Head of caudate nucleus (tissue), 42 donors: ENCODE measurements at regions not wholly inside any gene's neighbourhood (a gene's known extent, or its start where the extent isn't known, plus 50 kb on each side); places are given as distances from the start of the nearest gene placed in this dataset.

Source experiments
- DNase-seq, 42 donors: peaks; one replicate each; pipeline versions ENCODE4 v3.0.0 to v3.0.0-alpha.2; 2020 to 2021; ENCODE audit warnings: mixed read lengths in 7 of 42
- intact Hi-C: fragments of 100-400 bp; cut with DNase I; formaldehyde crosslinking; loops from one replicate; pipeline ENCODE4 v1.15.0; 2022

DNA sequence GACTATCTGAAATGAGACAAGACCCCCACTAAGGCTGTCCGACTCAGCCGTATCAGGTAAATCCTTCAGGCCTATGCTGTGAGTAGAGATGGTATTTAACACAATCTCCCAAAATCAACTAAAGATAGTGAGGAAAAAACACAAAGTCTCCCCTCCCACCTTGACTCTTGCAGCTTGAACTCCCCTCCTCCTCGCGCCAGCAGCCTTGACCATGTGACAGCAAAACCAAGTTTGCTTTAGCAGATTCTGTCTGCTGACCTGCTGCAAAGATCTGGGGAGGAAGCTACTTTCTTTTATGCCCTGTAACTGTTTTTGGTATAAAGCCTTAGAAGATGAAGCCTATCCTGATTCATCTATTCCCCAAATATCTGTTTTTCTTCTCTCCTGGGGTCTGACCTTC is 509.5 kb downstream of the CDH26 start:
- intact Hi-C loops = no loop called here
- DNase-seq = peak in 1 of 42 donors; percentile 2

DNA sequence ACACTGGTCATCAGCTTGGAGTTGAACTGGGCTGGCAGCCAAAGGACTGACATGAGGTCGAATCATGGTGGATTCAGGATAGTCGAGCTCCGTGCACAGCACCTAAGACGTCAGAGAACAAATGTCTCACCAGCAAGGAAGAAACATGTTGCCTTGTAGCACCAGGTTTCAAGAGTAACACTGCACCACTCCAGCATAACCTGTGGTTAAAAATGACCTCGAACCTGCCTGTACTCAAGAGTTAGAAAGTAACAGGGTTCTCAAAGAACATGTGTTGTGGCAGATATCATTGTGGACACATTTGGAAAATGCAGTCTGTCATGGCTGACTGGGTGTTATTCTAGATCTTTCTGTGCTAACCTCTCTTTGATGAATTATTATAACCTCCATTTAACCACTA is 511.6 kb downstream of the CDH26 start:
- DNase-seq = no peak
- intact Hi-C loops = no loop called here

DNA sequence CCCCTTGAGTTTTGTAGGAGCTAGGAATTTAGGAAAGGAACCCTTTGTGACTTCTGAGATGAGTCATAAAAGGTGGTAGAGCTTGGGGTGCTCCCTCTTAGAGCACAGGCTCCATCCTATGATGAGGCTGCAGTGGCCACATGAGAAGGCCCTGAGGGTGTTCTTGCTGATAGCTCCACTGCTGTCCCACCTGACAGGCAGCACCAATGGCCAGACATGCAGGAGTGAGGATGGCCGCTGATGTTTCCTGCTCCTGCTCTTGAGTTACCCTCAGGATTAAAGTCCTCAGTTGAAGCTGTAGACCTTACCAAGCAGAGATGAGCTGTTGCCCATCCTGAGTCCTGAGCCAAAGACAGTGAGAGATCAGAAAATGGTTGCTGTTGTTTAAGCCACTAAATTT is 512.1 kb downstream of the CDH26 start:
- intact Hi-C loops = no loop called here

DNA sequence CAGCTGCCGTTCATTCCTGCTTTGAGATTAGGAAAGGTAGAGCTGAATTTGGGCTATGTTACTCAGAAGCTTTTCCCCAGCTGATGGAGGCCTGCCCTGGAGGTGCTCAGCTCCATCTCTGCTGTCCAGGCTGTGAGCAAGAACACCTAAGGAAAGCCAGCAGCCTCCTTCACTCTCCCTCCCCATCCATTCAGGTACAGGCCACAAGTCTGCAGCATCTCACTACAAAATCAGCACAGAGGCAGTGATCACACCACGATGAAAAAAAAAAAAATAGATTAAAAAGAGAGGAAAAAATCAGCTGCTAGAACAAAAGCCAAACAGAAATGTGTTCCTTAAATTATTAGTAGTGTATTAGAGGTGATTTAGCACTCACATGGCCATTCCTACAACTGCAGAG is 515.0 kb downstream of the CDH26 start:
- DNase-seq = peak in 1 of 42 donors; percentile 21
- intact Hi-C loops = no loop called here

More for the DNA sequence above, 512.1 kb downstream of the CDH26 start:
- peak in 1 of 42 donors; percentile 1 for DNase-seq

DNA sequence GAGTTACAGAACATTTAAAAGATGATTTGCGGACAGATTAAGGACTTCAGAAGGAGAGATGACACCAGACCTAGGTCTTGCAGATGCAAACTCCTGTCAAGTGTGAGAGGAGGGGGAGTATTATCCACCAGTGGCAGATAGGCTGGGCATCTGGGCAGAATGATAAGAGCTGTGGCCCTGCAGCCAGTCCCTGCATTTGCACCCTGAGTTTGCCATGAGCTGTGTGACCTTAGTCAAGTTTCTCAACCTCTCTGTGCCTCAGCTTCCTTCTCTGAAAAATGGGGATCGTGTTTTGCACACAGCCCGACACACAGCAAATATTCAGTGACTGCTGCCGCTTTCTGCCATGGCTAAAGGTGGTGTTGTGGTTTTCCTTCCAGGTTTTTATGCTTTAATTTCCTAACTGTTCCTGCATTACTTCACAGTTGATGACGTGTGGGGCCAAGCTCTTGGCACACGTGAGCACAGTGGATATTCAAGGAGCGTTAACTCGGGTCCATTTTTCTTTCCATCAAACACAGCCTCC is 516.2 kb downstream of the CDH26 start:
- DNase-seq = no peak
- intact Hi-C loops = no loop called here

DNA sequence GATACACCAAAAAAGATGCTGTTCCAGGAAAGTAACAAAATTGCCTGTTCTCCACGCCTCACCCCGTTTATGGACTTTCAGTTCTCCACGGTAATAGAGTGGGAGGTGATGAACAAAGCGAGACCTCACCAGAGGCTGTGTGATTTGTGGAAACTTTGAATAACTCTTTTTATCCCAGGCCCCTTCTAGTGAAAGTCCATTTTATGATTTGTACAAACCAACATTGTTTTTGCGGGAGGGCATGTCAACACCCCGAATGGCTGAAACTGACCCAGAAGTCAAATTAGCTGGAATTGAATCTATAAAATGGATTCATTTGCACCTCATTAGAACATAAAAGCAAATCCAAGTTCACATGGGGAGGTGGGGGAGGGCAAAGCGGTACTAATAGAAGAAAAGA is 517.8 kb downstream of the CDH26 start:
- intact Hi-C loops = no loop called here
- DNase-seq = no peak

DNA sequence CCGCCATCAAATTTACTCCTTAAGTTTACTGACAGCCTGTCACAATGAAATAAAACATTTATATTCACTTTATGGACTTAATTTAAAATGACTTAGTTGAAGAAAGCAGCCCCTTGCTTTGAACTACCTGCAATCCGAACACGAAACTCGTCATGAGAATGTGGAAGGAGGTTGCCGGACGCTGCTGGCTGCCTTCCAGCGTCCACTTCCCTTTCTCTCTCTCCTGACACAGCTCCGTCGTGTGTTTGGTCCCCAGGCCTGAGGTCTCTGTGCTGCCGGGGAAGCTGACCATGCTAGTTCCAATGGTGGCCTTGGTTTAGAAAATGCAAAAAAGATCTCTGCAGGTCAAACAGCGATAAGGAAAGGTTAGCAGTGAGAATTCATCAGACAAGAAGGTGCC is 519.7 kb downstream of the CDH26 start:
- peak in 26 of 42 donors; percentile 7 to 59 (median 36) for DNase-seq
- intact Hi-C loops = no loop called here

DNA sequence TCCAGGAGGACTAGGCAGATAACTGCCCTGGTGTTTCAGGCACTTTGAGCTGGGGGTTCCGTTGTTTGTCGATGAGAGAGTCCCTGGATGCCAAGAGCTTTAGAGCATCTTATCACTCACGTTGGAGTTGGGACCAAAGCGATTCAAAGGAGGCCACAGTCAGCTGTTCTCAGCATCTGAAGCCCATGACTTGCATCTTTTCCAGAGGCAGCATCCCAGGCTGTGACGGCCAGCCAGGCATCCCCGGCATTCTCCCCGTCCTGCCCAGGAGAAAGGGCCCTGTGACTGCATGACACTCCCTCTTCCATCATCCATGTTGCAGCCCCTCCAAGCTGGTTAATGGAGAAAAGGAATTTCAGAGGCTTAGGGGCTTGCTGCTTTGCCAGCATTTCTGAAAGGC is 520.3 kb downstream of the CDH26 start:
- intact Hi-C loops = no loop called here
- no peak for DNase-seq

DNA sequence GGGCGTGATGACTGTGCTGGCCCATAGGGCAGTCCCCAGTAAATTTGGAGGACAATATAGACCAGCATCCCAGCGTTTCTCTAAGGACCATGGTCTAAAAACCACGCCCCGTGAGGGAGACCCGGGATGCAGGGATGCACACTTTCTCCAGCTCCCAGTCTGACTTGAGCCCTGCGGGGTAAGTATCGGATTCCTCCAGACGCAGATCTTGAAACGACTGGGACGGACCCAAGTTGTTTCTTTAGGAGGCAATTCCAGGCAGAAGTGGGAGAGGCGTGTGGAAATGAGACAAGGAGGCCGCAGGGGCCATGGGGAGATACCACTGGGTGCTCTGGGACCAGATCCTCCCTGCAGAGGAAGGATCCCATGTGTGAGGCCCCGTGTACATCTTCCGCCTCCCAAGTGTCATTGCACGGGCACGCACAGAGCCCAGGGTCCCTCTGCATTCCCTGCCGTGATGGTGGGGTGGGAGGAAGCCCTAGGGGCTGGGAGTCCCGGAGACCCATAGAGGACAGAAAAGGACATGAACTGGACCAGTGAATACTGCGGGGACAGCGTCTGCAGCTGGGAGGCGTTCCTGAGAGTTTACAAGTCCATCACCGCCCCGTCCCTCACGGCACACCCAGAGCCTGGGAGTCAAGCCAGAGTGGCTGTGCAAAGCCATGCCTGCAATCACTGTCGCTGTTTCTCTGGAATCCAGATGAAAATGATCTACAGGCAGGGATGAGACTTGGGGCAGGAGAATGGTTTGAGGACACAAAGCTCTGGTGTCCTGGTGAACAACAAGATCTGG is 522.9 kb downstream of the CDH26 start:
- intact Hi-C loops = no loop called here
- peak in 1 of 42 donors; percentile 36 for DNase-seq

DNA sequence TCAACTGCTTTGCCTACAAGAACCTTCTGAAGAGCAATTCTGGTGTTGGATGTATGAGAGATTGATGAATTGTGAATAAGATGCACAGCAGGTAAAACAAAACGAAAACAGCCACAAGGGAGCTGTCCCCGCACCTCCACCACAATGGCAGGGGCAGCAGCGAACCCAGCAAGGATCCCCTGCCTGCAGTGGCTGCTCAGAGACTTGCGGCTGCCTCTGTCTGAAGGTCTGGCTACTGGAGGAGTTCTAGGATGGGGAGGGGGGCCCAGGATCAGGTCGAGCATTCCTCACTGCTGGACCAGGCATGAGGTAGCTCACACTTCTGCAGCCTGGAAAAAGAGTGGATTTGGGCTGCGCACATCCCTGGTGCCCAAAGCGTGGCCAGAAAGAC is 523.5 kb downstream of the CDH26 start:
- intact Hi-C loops = no loop called here
- no peak for DNase-seq

DNA sequence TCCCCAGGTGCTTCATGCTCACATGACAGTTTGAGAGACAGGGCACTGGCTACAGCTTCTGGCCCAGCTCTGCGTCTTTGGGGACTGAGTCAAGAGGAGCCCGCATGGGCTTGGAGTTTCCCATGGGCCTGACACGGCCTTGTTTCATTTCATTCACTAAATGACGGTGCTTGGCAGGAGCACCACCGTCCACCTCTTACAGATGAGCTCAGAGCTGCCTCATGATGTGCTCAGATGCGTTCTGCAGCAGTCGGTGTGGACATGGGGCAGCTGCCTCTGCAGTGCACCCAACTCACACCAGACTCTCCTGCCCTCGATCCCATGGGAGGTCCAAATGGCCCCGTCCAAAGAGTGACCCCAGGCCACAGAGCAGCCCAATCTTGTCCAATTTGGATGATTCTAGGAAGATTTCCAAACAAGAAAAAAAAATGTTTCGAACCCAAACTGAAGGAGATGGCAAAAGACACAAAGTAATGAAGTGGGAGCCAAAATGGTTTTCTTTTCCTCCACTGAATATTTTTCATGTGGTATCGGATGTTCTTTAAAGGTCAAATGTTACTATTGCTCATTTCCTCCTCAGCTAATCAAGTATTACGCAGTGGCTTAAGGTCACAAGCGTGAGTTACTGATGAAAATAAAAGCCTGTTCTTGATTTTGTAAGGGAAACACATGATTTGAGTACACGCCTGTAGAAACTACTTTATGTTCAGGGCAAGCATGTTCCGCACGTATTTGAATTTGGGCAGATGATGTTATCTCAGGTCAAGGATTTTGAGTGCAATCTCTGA is 524.2 kb downstream of the CDH26 start:
- no peak for DNase-seq
- intact Hi-C loops = no loop called here

DNA sequence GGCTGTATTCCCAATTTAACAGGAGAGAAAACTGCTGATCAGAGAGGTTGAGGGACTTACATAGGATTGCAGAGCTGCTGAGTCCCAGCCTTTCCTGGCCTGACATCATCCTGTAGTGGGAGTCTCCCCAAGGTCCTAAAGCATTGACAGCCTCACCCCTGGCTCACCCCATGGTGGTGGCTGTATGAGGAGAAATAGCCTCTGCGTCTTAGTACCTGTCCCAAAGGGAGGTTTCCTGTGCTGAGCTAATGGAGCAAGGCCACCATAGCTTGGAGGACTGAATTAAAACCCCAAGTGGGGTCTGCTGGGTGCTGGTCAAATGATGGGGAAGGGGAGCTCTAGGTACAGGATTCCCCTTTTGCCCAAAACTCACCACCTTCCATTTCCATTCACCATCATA is 525.1 kb downstream of the CDH26 start:
- no peak for DNase-seq

DNA sequence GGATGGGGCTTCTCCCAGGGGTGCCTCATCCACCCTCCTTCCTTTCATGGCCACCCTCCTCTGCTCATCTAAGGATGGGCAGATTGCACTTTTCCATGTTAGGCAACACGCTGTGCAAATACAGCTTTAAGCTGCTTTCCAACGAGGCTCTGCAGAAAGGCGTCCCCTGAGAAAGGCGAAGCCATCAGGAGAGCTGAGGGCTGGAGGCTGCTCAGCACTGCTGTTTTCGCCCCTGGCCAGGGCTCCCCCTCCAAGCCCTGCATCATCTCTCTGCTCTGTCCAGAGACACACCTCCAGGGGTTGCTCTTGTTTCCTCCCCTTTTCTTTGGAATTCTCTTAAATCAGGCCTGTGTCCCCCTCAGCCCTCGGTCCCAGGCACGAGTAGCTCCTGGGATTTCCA is 526.1 kb downstream of the CDH26 start:
- DNase-seq = no peak
- intact Hi-C loops = no loop called here

More for the DNA sequence above, 525.1 kb downstream of the CDH26 start:
- intact Hi-C loops = no loop called here

DNA sequence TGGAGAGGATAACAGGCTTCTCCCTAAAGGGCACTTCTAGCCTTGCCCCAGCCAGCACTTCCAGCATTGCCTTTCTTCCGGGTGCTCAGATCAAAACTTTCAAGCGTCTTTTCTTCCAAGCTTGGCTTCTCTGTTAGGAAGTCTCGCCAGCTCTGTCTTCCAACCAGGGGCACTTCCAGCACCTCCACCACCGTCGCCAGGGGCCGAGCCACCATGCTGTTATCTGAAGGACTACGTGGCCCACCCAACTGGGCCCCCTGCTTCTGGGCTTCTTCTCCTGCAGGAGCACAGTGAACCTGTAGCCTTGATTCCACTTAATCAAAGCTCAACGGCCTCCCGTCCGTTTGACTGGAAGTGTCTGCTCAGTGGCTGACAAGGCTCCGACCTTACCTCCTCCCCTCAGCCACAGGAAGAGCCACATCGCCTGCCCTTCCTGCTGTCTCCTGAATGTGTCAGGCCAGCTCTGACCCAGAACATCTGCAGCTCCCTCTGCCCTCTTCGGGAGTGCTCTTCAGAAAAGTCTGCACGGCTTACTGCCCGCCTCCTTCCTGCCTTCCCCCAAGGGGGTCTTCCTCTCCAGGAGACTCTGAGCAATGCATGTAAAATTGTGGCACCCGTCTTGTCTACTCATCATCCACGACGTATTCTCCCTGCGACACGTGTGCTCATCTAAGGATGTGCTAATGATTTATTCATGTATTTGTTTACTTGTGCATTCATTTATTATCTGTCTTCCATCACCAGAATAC is 527.0 kb downstream of the CDH26 start:
- intact Hi-C loops = no loop called here

DNA sequence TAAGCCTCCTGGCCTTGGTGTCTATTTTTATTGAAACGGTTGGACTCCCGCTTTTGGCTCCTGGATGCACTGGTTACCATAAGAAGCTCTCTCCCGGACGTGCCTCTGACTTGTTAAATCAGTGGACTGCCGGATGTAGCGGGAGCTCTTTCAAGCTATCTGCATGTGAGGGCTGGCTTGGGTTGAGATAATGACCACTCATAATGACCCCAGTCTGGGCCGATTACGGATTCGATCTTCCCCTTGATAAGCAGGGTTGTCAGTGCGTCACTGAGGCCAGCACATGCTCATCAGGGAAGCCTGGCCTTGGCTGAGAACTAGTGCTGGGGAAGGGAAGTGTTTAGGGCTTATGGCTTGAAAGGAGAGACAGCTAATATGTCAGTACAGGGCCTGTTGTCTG is 528.1 kb downstream of the CDH26 start:
- intact Hi-C loops = no loop called here
- peak in 1 of 42 donors; percentile 14 for DNase-seq

More for the DNA sequence above, 527.0 kb downstream of the CDH26 start:
- DNase-seq = no peak

DNA sequence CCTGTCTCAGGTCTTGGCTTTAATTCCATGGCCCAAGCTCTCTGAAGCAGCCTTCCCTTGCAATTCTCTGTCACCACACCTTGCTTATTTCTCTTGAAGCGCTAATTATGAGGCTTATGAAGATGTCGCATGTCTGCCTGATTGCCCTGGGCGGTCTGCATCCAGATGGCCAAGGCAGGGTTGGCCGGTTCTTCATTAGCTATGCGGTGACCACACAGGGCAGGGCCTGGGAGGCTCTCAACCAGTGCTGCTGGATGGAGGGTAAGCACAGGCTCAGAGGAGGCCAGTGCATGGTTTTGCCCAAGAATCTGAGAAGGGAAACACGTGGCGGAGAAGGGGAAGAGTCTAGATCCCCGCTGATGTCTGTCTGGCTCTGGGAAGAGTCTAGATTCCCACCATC is 528.7 kb downstream of the CDH26 start:
- no peak for DNase-seq
- intact Hi-C loops = no loop called here

DNA sequence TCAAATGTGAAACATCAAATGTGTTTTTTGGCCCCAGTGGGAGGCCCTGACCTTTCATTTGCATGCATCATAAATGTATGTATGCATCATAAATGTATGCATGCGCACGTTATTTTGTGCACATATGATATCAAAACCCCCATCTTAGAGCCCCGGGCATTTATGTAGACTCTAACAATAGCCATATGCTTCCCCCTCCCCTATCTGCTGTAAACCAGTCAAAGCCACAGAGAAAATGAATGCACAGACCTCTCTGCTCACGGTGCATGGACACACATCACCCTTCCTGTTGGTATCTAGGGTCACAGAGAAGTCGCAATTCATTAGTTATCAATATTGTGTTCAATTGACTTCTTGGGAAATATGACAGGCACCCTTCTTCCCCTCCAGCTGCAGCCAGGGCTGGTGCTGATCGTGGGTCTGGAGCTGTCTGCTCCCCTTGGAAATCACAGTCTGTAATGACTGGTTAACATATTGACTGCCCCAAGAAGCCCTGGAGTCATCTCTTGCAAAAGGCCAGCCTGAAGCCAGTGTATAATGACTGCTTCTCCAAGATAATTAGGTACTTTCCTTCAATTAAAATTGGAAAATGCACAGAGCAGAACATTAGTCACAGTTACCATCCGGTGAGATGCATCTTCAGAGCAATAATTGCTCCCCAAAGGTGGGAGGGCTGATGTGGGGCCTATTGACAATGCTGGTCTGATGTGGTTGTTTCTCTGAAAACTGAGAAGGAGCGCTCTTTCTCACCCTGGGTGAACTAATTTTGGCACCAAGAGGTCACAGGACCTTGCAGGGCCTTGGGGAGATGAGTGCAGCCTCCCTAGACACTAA is 532.2 kb downstream of the CDH26 start:
- no peak for DNase-seq
- intact Hi-C loops = no loop called here

DNA sequence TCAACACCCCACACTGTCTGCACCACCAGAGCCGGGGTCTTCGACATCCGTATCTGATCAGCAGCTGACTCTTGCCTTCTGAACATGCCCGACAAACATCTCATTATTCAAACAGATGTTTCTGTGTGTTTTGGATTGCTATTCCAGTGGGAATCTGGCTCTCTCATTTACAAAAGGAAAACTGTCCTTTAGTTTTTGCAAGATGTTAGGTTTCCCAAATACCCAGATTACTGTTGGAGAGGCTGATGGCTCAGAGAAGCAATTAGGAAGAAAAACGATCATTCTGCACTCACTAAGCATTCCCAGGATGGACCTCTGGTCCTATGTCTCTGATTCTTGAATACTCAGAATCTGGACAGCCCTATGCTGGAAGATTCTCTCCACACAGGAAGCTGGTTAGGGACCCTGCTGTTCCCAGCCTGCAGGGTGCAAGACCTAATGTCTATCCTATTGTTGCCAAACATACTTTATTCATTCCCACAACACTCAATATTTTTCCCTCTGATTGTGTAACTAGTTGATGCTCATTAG is 532.9 kb downstream of the CDH26 start:
- intact Hi-C loops = no loop called here
- peak in 1 of 42 donors; percentile 14 for DNase-seq
